CD4-positive, alpha-beta T cell treated with Interleukin-1 beta for 1 hour (primary cell): ENCODE measurements at regions not wholly inside any gene's neighbourhood (a gene's known extent, or its start where the extent isn't known, plus 50 kb on each side); places are given as distances from the start of the nearest gene placed in this dataset.

Source experiments
- DNase-seq, 2 donors: peaks; one replicate each; pipeline ENCODE4 v3.0.0-alpha.2; 2020 to 2022

GRCh38 chr1:99577313-99577712 is 68.6 kb upstream of the PALMD start:
- DNase-seq, result no peak

- DNase-seq, result no peak
Measured at GRCh38 chr1:99579691-99580172, 66.2 kb upstream of the PALMD start.

GRCh38 chr1:99580451-99580850 is 65.5 kb upstream of the PALMD start:
- no peak for DNase-seq

- DNase-seq, result no peak
Measured at GRCh38 chr1:99587008-99587407, 58.9 kb upstream of the PALMD start.

- DNase-seq, result no peak
Measured at GRCh38 chr1:99589186-99589636, 56.7 kb upstream of the PALMD start.

GRCh38 chr1:99590578-99591209 is 55.2 kb upstream of the PALMD start:
- DNase-seq, result no peak

GRCh38 chr1:99591886-99592285 is 54.0 kb upstream of the PALMD start:
- no peak for DNase-seq

GRCh38 chr1:99594205-99594604 is 51.7 kb upstream of the PALMD start:
- DNase-seq, result no peak

GRCh38 chr1:99595041-99595440 is 50.9 kb upstream of the PALMD start:
- no peak for DNase-seq

- no peak for DNase-seq
Measured at GRCh38 chr1:99595441-99595840, 50.5 kb upstream of the PALMD start.
